ENCODE measurements at regions not wholly inside any gene's neighbourhood (a gene's known extent, or its start where the extent isn't known, plus 50 kb on each side); places are given as distances from the start of the nearest gene placed in this dataset.
"Not testable (repeated sequence)": the region's sequence is repeated elsewhere in the genome, so short reads cannot be mapped to it uniquely, and the experiment has no call there.

GRCh38 chr14:48670939-48671338, 915.2 kb downstream of the RPS29 start:
- ChIA-PET CTCF (no interaction called here), POLR2A (no interaction called here)

- CTCF ChIA-PET: no interaction called here
Observed at GRCh38 chr14:48665077-48665784, 920.9 kb downstream of the RPS29 start.

GRCh38 chr14:48643241-48643640, 942.9 kb downstream of the RPS29 start:
- ChIA-PET POLR2A (no interaction called here), CTCF (no interaction called here)

More at GRCh38 chr14:48665077-48665784, 920.9 kb downstream of the RPS29 start:
- POLR2A ChIA-PET: no interaction called here

GRCh38 chr14:48628870-48629269, 953.5 kb upstream of the MDGA2 start:
- ChIA-PET CTCF (no interaction called here), POLR2A (no interaction called here)

GRCh38 chr14:48622980-48623379, 947.6 kb upstream of the MDGA2 start:
- ChIA-PET CTCF (no interaction called here), POLR2A (no interaction called here)

- ChIA-PET CTCF (no interaction called here), POLR2A (no interaction called here)
Observed at GRCh38 chr14:48618057-48618456, 942.7 kb upstream of the MDGA2 start.

- POLR2A ChIA-PET: no interaction called here
- CTCF ChIA-PET: no interaction called here
Observed at GRCh38 chr14:48616931-48617330, 941.5 kb upstream of the MDGA2 start.

- POLR2A ChIA-PET: no interaction called here
- CTCF ChIA-PET: no interaction called here
Observed at GRCh38 chr14:48615618-48616017, 940.2 kb upstream of the MDGA2 start.

- CTCF ChIA-PET: no interaction called here
- POLR2A ChIA-PET: no interaction called here
Observed at GRCh38 chr14:48614003-48614402, 938.6 kb upstream of the MDGA2 start.

GRCh38 chr14:48606960-48607359, 931.6 kb upstream of the MDGA2 start:
- CTCF ChIA-PET, POLR2A ChIA-PET: not testable (repeated sequence)

- CTCF ChIA-PET: no interaction called here
- POLR2A ChIA-PET: no interaction called here
Observed at GRCh38 chr14:48598458-48598857, 923.1 kb upstream of the MDGA2 start.

GRCh38 chr14:48586099-48586498, 910.7 kb upstream of the MDGA2 start:
- POLR2A ChIA-PET: no interaction called here
- CTCF ChIA-PET: no interaction called here

GRCh38 chr14:48584031-48584430, 908.6 kb upstream of the MDGA2 start:
- POLR2A ChIA-PET: no interaction called here
- CTCF ChIA-PET: no interaction called here

GRCh38 chr14:48582938-48583337, 907.5 kb upstream of the MDGA2 start:
- POLR2A ChIA-PET: no interaction called here
- CTCF ChIA-PET: no interaction called here

- ChIA-PET CTCF (no interaction called here), POLR2A (no interaction called here)
Observed at GRCh38 chr14:48580692-48581091, 905.3 kb upstream of the MDGA2 start.

- CTCF ChIA-PET: no interaction called here
- POLR2A ChIA-PET: no interaction called here
Observed at GRCh38 chr14:48575772-48576171, 900.4 kb upstream of the MDGA2 start.

GRCh38 chr14:48568688-48569087, 893.3 kb upstream of the MDGA2 start:
- CTCF ChIA-PET: no interaction called here
- POLR2A ChIA-PET: no interaction called here

- CTCF ChIA-PET: no interaction called here
- POLR2A ChIA-PET: no interaction called here
Observed at GRCh38 chr14:48568252-48568651, 892.8 kb upstream of the MDGA2 start.

GRCh38 chr14:48563489-48563888, 888.1 kb upstream of the MDGA2 start:
- ChIA-PET POLR2A (no interaction called here), CTCF (no interaction called here)

GRCh38 chr14:48561438-48561837, 886.0 kb upstream of the MDGA2 start:
- CTCF ChIA-PET, POLR2A ChIA-PET: not testable (repeated sequence)

- CTCF ChIA-PET: no interaction called here
- POLR2A ChIA-PET: no interaction called here
Observed at GRCh38 chr14:48560421-48560820, 885.0 kb upstream of the MDGA2 start.

- CTCF ChIA-PET: no interaction called here
- POLR2A ChIA-PET: no interaction called here
Observed at GRCh38 chr14:48553443-48553842, 878.0 kb upstream of the MDGA2 start.

- CTCF ChIA-PET: no interaction called here
- POLR2A ChIA-PET: no interaction called here
Observed at GRCh38 chr14:48546996-48547395, 871.6 kb upstream of the MDGA2 start.
